ENCODE measurements at regions not wholly inside any gene's neighbourhood (a gene's known extent, or its start where the extent isn't known, plus 50 kb on each side); places are given as distances from the start of the nearest gene placed in this dataset.

- ChIA-PET CTCF (interaction anchor here (1.1 to 1.3 kb wide), 2 partner anchors 16 to 44 kb away, joined by 3 to 4 read pairs; no protein-coding TSS in a partner anchor), POLR2A (no interaction called here)
- no peak overlapping the region for H3K4me3 Mint-ChIP-seq
- H3K4me1 Mint-ChIP-seq (ENCODE audit: low read depth): no peaks in the 10 kb centered on the region
- H3K9me3 Mint-ChIP-seq: no peaks in the 10 kb centered on the region
- peaks cover 2% of the 10 kb centered on the region for H3K27me3 Mint-ChIP-seq
- ATAC-seq: no peak
- no peak overlapping the region for H3K27ac Mint-ChIP-seq
- no peak for DNase-seq
- no peaks in the 10 kb centered on the region for H3K36me3 Mint-ChIP-seq (ENCODE audit: low read depth)
- no peak for TF ChIP-seq CTCF (IDR thresholded peaks at IDR 0.05)
- intact Hi-C loops (cut with micrococcal nuclease): no loop called here
Observed at GRCh38 chr1:244256086-244256676, 195.5 kb downstream of the ADSS2 start.

GRCh38 chr1:244264163-244264562 is 187.5 kb downstream of the ADSS2 start:
- ChIA-PET POLR2A (no interaction called here), CTCF (no interaction called here)
- DNase-seq: no peak
- H3K4me3 Mint-ChIP-seq: no peak overlapping the region
- no peak overlapping the region for H3K27ac Mint-ChIP-seq
- H3K9me3 Mint-ChIP-seq: no peaks in the 10 kb centered on the region
- no peaks in the 10 kb centered on the region for H3K4me1 Mint-ChIP-seq (ENCODE audit: low read depth)
- intact Hi-C loops (cut with micrococcal nuclease): no loop called here
- no peaks in the 10 kb centered on the region for H3K36me3 Mint-ChIP-seq (ENCODE audit: low read depth)
- TF ChIP-seq CTCF (IDR thresholded peaks at IDR 0.05): no peak
- H3K27me3 Mint-ChIP-seq: no peaks in the 10 kb centered on the region
- no peak for ATAC-seq

GRCh38 chr1:244265507-244265906 is 186.2 kb downstream of the ADSS2 start:
- no peak for ATAC-seq
- POLR2A ChIA-PET: no interaction called here

GRCh38 chr1:244269169-244269568 is 182.5 kb downstream of the ADSS2 start:
- H3K9me3 Mint-ChIP-seq: peaks cover 9% of the 10 kb centered on the region
- ATAC-seq (no peak), DNase-seq (no peak)
- ChIA-PET CTCF (no interaction called here), POLR2A (interaction anchor here (0.6 kb wide), 1 partner anchor 74 kb away, joined by 5 read pairs; no protein-coding TSS in a partner anchor)
- no peak overlapping the region for H3K4me3 Mint-ChIP-seq
- H3K27me3 Mint-ChIP-seq: no peaks in the 10 kb centered on the region
- no peak for TF ChIP-seq CTCF (IDR thresholded peaks at IDR 0.05)
- intact Hi-C loops (cut with micrococcal nuclease): no loop called here
- H3K27ac Mint-ChIP-seq: no peak overlapping the region
- H3K36me3 Mint-ChIP-seq (ENCODE audit: low read depth): peaks cover 2% of the 10 kb centered on the region
- H3K4me1 Mint-ChIP-seq (ENCODE audit: low read depth): peaks cover 11% of the 10 kb centered on the region

More at GRCh38 chr1:244265507-244265906, 186.2 kb downstream of the ADSS2 start:
- intact Hi-C loops (cut with micrococcal nuclease): no loop called here
- no peaks in the 10 kb centered on the region for H3K27me3 Mint-ChIP-seq
- DNase-seq: no peak
- CTCF ChIA-PET: no interaction called here
- no peak overlapping the region for H3K27ac Mint-ChIP-seq
- peaks cover 2% of the 10 kb centered on the region for H3K9me3 Mint-ChIP-seq
- no peak overlapping the region for H3K4me3 Mint-ChIP-seq
- H3K4me1 Mint-ChIP-seq (ENCODE audit: low read depth): no peaks in the 10 kb centered on the region
- no peaks in the 10 kb centered on the region for H3K36me3 Mint-ChIP-seq (ENCODE audit: low read depth)
- no peak for TF ChIP-seq CTCF (IDR thresholded peaks at IDR 0.05)

GRCh38 chr1:244271004-244271403 is 180.7 kb downstream of the ADSS2 start:
- ChIA-PET CTCF (interaction anchor here (1.1 to 2.7 kb wide), 3 partner anchors 10 to 927 kb away, joined by 3 to 8 read pairs (median 3); no protein-coding TSS in a partner anchor), POLR2A (no interaction called here)
- no peak for ATAC-seq
- intact Hi-C loops (cut with micrococcal nuclease): loop anchor here (5.0 to 10.0 kb wide), 3 partner anchors 219 to 929 kb away; partner anchors contain the start of gene ZBTB18
- Mint-ChIP-seq H3K27ac (no peak overlapping the region), H3K27me3 (no peaks in the 10 kb centered on the region), H3K9me3 (peaks cover 9% of the 10 kb centered on the region), H3K4me3 (no peak overlapping the region), H3K4me1 (ENCODE audit: low read depth) (peaks cover 11% of the 10 kb centered on the region), H3K36me3 (ENCODE audit: low read depth) (peaks cover 2% of the 10 kb centered on the region)
- no peak for TF ChIP-seq CTCF (IDR thresholded peaks at IDR 0.05)
- DNase-seq: no peak

Measured in activated CD8-positive, alpha-beta T cell treated with anti-CD3 and anti-CD28 coated beads for 36 hours (primary cell).